ENCODE measurements at regions not wholly inside any gene's neighbourhood (a gene's known extent, or its start where the extent isn't known, plus 50 kb on each side); places are given as distances from the start of the nearest gene placed in this dataset.

GRCh38 chr2:19300961-19301360 lies 57.5 kb downstream of the OSR1 start:
- DNase-seq, result no peak

DNA sequence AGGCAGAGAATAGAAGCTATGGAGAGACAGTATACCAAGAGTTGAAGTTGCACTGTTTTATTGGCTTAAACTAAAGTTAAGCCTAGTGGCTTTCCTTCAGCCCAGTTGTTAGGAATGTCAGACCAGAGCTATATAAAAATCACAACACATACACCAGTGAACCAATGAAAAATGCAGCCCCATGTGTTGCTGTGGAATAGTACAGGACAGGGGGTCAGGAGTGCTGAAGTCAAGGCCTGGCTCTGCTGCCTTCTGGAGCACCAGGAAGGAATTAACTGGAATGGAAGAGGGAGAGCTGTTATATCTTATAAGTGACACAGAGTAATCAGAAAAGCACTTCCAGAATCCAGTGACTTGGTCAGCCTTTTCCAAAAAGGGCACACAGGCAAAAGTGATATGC lies 58.9 kb downstream of the OSR1 start:
- DNase-seq, result no peak

DNA sequence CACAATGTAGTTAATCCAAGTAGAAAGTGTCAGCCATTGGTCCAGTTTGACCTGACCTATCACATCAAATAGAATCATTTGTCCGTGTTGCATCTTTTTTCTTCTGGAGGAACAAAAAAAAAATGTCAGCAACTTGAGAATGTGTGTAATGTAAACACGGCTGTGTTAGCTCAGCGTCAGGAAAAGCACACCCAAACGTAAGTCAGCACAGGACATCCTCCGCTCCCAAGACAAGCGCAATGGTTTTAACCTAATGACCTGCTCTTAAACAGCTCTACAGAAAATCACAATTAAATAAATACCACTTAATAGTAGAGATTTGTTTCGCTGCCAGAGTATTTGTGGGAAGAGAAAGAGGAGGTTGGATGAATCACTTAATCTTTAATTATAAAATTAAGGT lies 59.4 kb downstream of the OSR1 start:
- no peak for DNase-seq

DNA sequence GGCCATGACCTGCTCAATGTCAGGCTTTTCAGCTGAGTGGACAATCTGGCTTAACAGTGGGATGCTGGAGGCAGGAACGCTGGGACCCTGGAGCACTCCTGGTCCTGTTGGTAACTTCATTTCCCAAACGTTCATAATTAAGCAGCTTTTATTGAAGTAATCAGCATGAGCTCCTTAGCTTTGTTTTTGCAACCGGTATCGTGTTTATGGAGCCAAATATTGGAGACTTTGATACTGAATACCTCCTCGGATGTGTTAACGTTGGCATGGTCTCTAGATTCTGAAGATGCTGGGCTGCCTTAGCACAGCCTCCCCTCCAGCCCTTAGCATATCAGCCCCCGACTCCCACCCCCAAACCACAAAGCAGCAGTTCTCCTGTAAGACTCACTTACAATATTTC lies 60.7 kb downstream of the OSR1 start:
- DNase-seq, result no peak

DNA sequence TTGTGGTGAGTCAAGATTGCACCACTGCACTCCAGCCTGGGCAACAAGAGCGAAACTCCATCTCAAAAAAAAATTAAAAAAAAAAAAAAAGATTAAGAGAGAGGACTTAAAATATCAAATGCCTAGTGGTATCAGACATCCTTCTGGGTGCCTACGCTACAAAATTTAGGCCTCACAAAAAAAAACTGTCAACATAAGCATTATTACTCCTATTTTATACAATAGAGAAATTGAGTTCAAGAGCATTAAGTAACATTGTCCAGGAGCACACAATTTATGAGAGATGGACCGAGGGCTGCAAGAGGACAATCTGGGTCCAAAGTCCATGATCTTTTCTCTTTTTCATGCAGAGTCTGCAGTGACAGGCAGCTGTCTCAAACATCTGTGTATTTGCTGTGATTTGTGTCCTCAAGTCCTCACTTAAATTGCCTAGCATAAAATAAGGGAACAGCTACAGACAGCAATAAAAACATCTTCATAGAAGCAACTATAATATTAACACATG lies 62.4 kb downstream of the OSR1 start:
- no peak for DNase-seq

DNA sequence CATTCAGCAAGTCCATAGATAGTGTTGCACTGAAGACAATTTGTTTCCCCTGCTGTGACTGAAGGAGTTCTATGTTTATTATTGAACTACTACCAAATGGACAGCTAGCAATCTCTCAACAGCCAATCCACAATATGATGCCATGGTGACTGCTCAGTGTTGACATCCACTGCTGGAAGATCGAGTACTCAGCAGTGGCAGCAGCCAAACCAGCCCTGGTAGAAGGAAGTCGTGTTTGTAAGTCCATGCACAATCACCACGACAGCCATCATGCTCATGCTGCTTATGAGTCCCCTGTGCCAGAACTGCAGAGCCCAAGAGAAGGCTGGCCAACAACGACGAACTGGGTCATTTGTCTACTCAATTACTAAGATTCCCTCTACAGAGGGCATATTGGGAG lies 66.4 kb downstream of the OSR1 start:
- no peak for DNase-seq

DNA sequence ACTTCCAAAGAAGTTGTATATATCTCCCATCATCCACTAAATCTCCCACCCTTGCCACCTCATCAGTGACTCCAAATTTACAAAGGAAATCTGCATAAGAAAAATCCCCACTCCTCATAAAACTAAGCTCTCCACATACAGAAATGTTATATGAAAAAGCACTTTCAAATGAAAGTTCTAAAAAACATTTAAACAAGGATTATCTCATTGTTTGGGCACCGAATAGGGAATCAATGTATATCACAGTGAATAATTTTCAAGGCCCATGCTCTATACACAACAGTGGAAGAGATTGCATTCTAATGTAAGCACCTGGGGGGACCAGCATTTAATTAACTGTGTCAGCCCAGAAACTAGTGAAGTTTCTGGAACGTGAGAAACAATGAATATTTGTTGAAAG lies 70.1 kb downstream of the OSR1 start:
- DNase-seq, result no peak

- no peak for DNase-seq
These were observed 71.1 kb downstream of the OSR1 start for GRCh38 chr2:19287324-19287723.

- no peak for DNase-seq
These were observed 76.1 kb downstream of the OSR1 start for GRCh38 chr2:19282305-19282704.

- DNase-seq, result no peak
These were observed 84.0 kb downstream of the OSR1 start for GRCh38 chr2:19274439-19274838.

DNA sequence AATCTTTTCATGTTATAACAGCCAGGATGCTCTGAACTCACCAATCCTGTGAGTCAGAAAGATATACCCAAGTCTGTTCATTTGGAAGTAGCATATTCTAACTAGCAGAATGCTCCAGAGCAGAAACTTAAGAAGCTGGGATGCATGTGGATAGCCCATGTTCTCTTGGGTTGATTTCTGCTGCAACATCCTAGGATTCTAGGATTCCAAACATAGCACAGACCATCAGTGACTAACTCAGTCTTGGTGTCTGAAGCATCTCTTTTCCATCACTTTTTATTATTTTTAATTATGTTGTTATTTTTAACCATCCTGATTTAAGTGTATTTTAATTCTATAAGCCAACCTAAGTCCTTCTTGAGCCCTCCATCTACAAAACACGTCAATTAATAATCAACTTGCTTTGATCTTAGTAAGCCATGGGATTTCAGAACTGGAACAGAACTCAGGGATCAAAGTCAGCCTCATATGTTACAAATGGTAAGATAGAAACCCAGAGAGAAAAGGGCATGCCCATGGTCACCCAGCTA lies 85.4 kb downstream of the OSR1 start:
- no peak for DNase-seq

DNA sequence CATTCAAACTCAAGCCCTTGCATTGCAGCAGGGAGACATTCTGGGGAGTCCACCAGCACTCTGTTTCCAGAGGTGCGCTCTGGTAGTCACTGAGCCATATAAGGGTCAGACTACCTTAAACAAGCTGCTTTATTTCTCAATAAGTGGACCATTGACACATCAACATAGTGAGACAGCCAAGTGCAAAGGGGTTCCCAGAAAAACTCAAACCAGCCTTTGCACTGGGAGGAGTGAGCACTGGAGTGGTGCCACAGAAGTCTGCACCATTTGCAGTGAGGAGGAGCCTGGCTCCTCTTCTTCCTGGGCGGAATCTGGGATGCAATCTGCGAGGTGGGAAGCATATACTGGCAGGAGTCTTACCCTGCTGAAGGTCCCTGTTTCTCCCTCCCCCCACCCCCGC lies 86.4 kb downstream of the OSR1 start:
- DNase-seq, result no peak

GRCh38 chr2:19264852-19265251 lies 93.6 kb downstream of the OSR1 start:
- DNase-seq, result no peak

- no peak for DNase-seq
These were observed 96.3 kb downstream of the OSR1 start for GRCh38 chr2:19262150-19262549.

DNA sequence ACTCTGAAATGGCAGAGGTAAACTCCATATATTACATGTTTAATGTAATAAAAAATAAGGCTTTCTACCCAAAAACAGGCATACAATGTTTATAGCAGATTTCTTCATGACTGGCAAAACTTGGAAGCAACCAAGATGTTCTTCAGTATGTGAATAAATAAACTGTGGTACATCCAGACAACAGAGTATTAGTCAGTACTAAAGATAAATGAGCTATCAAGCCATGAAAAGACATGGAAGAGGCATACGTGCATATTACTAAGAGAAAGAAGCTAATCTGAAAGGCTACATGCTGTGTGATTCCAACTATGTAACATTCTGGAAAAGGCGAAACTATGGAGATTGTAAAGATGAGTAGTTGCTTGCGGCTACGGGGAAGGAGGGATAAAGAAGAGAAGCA lies 97.4 kb downstream of the OSR1 start:
- DNase-seq, result no peak

GRCh38 chr2:19256121-19256601 lies 102.3 kb downstream of the OSR1 start:
- peak; percentile 28 for DNase-seq

GRCh38 chr2:19255481-19255880 lies 102.9 kb downstream of the OSR1 start:
- no peak for DNase-seq

GRCh38 chr2:19251554-19251953 lies 106.9 kb downstream of the OSR1 start:
- no peak for DNase-seq

DNA sequence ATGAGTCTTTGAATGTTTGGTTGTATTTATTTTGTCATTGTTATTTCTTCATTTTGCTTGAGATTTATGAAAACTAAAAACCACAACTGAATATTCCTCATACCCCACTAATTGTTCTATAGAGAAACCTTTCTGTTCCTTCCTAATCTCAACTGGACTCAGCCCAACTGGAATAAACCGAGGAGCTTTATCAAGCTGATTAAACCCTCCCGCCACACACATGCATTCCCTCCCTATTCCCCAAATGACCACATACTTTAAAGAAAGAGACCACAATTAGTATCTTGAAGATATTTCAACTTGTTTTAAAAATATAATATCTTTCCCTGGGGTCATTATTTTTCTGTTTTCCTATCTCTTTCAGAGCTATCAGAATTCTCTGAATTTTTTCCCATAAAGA lies 107.5 kb downstream of the OSR1 start:
- no peak for DNase-seq

DNA sequence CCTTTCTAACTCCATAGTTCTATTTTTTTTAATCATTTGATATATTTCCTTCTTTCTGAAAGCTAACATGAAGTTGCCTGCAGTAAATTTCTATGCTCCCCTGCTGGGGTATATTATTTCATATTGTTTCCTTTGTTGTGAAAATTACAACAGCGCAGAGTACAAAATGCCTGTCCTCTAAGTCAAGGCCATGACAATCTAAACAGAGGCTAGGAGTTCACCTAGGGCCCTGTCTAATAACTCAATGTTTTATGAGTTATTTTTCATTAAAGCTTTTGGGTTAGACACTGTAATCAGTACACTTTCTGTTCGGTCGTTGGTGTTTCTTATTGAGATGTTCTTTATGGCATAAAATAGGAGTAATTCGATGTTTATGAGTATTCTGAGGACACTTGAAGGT lies 111.2 kb downstream of the OSR1 start:
- DNase-seq, result no peak

GRCh38 chr2:19246496-19246895 lies 111.9 kb downstream of the OSR1 start:
- no peak for DNase-seq

DNA sequence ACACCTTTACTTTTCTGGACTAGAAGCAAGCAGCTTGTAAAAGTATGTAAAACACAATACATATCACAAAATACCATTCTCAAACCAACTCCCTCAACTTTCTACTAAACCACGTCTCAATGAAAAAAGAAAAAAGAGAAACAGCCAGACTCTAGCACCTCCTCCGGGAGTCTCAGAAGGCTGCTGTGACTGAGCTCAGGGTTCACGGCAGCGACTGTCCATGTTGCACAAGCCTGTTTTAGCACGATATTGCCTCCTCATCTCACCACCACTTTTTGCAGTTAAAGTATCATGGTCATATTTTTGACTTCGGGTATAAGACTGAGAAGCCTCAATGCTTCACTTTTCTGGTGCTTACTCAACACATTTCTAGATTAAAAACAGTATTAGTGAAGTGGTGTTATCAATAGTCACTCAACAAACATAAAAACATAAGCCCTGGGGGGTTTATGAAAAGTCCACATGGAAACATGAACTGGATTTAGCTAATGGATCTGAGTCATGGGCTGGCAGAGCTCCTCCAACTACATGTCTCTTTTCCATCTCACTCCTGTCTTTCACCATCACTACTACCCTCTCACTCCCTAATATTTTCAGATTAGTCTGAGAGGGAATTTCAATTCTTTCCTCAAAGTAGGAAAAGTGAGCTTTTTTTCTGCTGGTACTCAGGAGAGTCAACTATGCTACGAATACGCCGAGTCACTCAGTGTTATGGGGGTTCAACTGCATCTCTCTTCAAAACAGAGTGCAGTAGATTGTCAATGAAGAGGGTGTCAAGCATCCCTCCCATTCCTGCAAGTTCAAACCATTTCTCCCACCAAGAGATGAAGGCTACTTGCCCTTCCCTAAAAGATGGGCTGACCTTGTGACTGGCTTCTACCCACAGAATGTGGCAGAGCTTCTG lies 113.7 kb downstream of the OSR1 start:
- DNase-seq, result no peak

- no peak for DNase-seq
These were observed 119.9 kb downstream of the OSR1 start for GRCh38 chr2:19238440-19239060.

- no peak for DNase-seq
These were observed 123.1 kb downstream of the OSR1 start for GRCh38 chr2:19235308-19235707.
